ENCODE measurements at regions not wholly inside any gene's neighbourhood (a gene's known extent, or its start where the extent isn't known, plus 50 kb on each side); places are given as distances from the start of the nearest gene placed in this dataset.
"Not testable (repeated sequence)": the region's sequence is repeated elsewhere in the genome, so short reads cannot be mapped to it uniquely, and the experiment has no call there.

DNA sequence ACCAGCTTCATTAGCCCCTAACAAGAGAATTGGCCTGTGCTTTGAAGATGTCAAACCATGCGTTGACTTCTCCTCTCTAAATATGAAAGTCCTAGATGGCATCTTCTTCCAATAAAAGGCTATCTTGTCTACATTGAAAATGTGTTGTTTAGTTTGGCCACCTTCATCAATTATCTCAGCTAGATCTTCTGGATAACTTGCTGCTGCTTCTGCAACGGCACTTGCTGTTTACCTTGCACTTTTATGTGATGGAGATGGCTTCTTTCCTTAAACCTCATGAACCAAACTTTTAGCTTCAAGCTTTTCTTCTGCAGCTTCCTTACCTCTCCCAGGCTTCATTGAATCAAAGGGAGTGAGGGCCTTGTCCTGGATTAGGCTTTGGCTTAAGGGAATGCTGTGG is 58.6 kb upstream of the CSNK1E start:
- DNase-seq (ENCODE audit: low spot score), result not testable (repeated sequence)

- DNase-seq (ENCODE audit: low spot score), result not testable (repeated sequence)
Observed at GRCh38 chr22:38375005-38375404, 57.8 kb upstream of the CSNK1E start.

DNA sequence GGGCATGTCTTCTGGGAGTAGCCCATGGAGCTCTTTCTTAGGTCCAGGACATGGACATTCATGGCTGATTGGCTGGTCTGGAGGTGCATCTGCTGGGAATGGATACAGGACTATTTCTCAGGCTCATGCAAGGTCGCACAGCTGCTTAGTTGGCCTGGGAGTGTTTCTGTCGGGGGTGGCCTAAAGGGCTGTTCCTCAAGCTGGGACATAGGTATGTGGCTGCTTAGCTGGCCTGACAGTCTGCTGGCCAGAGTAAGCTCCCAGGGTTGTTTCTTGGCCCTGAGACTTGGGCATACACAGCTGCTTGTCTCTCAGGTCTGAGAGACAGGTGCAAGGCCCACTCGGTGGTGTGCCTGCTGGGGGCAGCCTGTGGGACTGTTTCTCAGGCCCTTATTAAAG is 57.2 kb upstream of the CSNK1E start:
- DNase-seq (ENCODE audit: low spot score), result not testable (repeated sequence)

- peak; percentile 22 for DNase-seq (ENCODE audit: low spot score)
Observed at GRCh38 chr22:38373783-38374432, 56.7 kb upstream of the CSNK1E start.

DNA sequence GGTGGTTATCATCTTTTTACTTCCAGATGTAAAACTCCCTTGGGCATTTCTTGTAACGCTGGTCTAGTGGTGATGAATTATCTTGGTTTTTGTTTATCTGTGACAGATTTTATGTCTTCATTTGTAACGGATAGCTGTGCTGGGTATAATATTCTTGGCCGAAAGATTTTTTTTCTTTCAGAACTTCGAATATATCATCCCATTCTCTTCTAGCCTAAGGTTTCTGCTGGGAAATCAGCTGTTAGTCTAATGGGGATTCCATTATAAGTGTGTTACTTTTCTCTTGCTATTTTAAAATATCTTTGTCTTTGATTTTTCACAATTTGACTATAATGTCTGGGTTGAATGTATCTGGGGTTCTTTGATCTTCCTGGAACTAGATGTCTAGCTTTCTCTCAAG is 55.4 kb upstream of the CSNK1E start:
- DNase-seq (ENCODE audit: low spot score), result not testable (repeated sequence)

DNA sequence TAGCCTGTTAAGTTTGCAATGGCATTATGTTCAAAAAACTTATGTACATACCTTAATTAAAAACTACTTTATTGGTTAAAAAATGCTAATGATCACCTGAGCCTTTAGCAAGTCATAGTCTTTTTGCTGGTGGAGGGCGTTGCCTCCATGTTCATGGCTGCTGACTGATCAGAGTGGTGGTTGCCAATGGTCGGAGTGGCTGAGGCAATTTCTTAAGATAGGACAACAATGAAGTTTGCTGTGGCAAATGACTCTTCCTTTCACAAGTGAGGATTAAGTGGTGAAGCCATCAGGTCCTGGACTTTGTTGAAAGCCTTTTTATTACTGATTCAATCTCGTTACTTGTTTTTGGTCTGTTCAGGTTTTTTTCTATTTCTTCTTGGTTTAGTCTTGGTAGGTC is 53.3 kb upstream of the CSNK1E start:
- DNase-seq (ENCODE audit: low spot score), result not testable (repeated sequence)

- DNase-seq (ENCODE audit: low spot score), result not testable (repeated sequence)
Observed at GRCh38 chr22:38369132-38369531, 51.9 kb upstream of the CSNK1E start.

All from GM20000 (cell line).